Umbilical cord (tissue), 1 donor: ENCODE measurements at regions not wholly inside any gene's neighbourhood (a gene's known extent, or its start where the extent isn't known, plus 50 kb on each side); places are given as distances from the start of the nearest gene placed in this dataset.

Source experiments
- DNase-seq: peaks from one replicate; pipeline ENCODE4 v3.0.0-alpha.2; 2015; ENCODE audit warnings: low spot score

DNA sequence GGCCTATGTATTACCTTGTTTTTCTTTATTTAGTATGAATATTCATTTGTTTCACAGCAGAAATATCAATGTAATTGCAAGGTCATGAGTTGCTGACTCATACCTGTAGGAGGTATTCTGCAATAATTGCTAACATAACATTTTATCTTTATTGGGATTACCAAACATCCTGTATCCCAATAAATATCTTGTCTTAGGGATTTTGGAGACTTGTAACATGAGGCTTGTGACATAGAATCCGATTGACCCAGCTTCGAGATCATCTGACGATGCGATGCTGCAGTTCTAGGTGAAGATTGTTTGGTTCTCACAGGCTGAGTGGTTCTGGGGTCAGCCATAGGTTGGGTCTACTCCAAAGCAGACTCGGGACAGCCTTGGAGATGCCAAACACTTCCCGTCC is 133.4 kb upstream of the RND3 start:
- no peak for DNase-seq

DNA sequence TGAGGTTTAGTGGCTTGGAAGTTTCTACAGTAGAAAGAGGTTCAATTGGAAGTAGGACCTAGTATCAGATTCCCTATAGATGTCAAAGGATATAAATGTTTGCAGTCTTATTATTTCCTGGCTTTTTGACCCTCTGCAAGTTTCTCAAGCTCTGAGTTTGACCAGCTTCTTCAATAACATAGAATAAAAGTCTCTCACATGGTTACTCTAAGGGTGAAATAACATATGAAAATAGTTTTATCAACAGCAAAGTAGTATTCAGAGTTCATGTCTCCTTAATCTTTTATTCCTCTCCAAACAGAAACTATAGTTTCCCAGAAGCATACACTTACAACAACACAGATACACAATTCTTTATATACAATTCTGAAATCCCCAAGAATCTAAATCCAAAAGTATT is 132.9 kb upstream of the RND3 start:
- DNase-seq, result no peak

DNA sequence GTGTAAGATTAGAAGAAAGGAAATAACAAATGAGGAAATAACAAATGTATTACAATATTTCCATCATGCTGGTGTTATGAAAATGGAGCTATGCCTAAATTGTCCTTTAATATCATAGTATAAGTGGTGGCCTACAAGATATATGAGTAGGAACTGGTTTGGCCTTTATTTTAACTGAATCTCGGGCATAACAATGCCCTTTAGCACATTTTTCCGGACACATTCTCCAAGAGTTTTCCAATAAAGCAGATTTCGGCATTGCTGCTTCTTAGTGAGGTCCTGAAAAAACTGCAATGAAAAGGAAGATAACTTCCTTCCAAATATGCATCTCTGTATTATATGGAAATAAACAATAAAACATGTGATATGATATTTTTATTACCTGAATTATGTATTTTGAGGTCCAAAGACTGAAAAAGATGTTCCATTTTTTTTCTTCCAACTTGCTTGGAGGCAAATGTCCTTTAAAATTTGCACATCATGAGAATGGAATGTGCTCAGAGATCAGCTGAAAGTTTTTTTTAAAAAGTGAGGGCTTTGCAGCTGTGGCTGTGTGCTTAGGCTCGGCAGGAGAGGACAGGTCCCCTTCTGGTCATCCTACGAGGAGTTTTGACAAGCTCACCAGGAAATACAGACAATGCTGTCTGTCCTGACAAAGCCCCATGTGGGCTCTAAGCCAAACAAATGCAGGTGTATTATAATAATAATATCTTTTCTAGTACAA is 132.3 kb upstream of the RND3 start:
- peak; percentile 76 for DNase-seq

DNA sequence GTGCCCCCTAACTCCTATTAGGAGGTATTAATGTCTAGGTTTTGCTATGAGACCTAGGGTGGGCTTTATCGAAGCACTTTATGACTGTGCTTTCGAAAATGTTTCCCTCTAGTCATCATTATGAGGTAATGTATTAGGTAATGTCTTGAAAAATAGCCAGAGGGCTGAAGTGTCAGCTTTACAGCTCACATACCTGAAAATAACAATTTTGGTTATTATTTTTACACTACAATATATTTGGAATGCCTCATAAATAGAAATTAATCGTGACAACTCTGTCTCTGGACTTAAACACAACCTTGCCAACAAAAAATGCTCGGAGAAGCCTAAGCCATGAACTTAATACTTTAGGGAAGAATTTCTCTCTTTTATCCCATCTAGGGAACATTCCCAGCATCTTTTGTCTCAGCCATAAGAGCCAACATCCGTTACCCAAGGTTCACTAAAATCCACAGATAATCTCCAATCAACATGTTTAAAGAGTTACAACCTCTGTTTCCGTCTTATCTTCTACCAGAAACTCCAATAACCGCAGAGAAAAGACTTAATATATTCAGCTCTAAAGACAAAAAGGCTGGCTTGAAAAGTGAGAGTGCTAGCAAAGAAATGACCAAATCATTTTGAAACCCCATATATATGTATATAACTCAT is 130.9 kb upstream of the RND3 start:
- DNase-seq, result peak; percentile 84

DNA sequence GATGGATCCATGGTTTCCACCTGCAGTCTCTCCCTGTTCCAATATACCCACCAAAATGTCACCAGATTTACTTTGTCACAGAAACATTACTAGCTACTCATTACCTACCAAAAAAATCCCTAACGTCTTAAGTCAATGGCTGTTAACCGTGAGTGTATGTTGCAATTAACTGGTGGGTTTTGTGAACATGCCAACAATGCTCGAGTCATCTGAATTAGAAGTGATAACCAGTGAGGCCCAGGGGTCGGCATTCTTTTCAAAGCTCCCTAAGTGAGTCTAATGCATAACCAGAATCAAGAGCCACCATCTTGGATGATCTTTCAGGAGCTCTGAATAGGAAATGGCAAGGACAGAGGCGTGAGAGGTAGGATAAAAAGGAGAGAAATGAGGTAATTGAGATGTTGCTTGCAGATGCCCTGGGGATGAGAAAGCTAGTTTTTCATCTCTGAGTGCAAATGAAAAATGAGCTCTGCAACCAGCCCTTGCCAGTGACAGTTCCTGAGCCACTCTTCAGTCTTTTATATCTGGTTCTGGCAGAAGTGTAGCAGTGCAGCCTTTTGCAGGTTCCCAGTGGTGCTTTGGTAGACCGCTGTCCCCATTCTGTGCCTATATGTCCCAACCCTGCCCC is 130.0 kb upstream of the RND3 start:
- DNase-seq, result peak; percentile 60

DNA sequence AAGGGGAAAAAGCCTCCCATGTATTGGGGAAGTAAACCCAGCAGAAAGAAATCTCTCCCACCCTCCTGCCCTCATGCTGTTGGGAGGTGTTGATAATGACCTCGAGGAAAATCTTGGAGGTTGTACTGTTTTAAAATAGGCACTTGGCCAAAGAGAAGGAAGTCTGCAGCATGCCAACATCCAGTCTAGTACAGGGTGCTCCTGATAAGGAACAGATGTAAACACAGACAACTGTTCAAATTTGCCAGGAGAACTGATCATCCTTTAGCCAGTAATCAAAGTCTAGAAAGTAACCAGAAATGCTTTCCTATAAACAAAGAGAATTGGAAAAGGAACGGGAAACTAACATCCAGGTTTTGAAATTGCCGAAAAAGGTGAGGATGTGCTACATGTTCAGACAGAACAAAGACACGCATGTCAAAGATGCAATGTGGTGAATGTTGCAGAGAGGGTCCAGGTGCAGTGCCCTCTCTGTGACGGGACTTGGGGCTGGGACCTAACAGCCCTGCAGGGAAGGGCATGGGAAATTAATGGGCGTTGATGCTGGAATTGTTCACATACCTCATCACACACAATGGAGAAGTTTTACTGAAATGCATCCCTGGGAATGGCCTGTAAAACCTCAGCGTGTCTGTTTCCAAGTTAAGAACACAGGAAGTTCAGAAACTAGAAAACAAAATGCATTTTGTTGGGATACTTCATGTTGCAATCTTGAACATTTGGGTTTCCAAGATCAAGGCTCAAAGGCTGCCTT is 125.7 kb upstream of the RND3 start:
- no peak for DNase-seq

DNA sequence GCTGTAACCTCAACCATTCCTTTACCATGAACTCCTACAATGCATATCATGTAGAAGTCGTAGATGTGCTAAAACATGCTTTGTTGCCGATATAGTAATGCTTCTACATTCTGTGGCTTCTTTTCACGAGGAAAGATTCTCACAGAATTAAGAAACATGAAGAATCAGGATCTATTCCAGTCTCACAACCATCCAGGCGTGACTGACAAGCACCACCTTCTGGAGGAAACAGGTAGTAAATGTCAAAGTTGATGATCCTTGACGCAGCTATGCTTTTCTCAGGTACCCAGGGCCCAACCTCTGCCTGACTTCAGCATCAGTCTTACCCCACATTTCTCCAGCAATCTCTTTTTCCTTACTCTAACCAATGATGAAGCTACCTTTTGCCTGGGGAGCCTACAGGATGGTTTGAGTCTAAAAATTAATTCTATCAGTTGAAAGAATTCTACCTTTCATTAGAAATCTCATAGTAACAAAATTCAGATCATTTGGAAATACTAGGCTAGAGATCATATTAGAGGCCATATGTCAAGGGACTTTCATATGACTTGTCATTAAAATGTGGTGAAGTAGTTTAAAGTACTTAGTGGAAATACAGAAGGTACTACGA is 123.3 kb upstream of the RND3 start:
- no peak for DNase-seq

DNA sequence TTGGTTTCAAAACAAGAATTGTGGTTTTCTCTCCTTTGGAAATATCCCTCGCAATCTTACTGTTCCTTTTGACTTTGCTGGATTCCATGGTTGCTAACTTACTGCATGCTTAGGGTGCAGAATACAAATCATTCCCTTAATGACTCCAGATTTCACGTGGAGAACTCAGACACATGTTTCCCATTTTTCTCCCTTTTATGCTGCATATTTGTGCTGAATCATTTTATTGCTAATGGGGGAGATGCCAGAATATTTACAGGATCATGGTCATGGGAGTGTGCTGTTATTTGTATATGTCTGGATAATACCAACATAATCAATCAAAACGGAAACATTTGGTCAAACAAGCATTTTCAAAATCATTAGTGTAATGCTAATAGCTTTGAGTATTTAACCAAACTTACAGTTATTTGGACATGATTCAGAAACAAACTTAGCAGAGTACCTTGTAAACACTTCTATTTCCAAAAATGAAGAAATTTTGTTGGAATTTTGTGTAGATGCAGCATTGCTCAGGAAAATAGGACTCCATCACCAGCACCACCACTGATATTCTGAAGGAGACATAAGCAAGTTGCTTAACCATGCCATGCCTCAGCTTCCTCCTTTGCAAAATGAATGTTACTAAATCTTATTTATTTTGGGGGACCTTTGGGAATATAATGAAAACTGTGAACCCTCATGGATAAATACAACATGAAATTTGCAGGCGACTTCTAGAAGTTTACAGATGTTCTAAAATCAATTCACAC is 122.5 kb upstream of the RND3 start:
- DNase-seq, result peak; percentile 75

DNA sequence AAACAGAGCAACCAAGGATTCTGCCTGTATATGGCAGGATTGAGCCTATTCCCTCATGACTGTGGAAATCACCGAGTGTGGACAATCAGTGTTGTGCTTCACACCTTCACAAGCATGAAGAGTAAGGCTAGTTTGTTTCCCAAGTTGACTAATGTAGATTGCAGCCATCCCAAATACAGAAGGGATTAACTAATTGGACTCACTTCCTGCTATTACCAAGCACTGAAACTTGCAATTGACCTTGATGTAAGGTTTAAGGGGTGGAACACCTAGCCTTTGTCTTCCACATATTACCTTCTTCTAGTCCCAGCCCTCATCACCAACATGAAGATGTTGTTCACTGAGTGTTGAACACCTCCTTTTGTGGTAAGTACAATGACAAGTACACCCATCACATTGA is 120.9 kb upstream of the RND3 start:
- no peak for DNase-seq

DNA sequence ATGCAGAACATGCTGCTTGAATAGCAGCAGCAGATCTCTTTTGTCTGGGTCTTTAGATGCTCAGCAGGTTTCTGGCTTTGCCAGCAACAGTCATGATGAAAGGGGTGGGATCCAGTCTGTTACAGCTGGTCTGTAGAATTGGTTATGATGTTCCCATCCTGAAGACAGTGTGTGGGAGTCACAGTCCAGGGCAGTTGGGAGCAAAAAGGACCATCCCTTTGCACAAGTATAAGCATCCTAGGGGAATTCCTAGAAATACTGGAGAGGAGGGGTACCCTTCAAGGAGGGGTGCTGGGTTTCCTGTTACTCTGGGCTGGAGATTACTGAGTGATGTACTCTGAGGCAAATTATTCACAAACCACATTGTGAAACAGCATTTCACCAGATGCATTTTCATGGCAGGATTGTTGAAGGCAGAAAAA is 119.9 kb upstream of the RND3 start:
- no peak for DNase-seq

DNA sequence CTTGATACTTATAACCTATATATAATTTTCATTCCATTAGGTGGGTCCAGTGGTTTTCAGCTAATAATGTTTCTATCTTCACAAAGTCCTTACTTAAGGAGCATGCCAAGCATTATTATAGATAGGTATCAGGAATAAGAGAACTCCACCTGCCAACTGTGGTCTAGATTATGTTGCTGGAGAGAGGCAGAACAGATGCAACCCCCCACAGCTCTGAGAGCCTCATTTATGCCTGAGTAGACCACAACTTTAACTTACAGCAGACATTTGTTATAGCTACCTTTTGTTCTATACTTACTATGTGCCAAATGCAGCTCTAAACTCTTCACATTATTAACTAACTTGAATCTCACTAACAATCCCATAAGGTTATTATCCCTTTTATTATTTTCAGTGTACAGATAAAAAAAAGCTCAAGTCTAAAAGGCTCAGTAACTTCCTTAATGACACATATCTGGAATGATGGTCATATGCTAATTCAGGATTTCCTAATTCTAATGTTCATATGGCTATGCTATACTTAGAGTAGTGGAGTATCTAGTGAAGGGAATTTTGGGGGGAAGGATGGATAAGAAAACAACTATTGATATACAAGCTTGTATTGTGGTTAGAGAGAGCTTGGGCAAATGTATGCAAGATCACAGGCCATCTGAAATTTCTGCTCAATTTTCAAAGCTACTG is 119.1 kb upstream of the RND3 start:
- no peak for DNase-seq

DNA sequence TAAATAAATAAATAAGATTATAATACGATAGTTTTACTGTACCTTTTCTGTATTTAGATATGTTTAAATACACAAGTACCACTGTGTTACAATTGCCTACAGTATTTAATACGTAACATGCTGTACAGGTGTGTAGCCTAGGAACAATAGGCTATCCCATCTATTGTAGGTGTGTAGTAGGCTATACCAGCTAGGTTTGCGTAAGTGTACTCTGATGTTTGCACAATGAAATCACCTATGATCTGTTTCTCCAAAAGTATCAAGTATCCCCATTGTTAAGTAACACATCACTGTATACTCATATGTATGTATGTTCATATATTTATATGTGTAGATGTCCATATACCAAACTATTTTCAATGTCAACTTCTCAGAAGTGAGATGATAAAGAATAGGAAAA is 118.2 kb upstream of the RND3 start:
- no peak for DNase-seq

DNA sequence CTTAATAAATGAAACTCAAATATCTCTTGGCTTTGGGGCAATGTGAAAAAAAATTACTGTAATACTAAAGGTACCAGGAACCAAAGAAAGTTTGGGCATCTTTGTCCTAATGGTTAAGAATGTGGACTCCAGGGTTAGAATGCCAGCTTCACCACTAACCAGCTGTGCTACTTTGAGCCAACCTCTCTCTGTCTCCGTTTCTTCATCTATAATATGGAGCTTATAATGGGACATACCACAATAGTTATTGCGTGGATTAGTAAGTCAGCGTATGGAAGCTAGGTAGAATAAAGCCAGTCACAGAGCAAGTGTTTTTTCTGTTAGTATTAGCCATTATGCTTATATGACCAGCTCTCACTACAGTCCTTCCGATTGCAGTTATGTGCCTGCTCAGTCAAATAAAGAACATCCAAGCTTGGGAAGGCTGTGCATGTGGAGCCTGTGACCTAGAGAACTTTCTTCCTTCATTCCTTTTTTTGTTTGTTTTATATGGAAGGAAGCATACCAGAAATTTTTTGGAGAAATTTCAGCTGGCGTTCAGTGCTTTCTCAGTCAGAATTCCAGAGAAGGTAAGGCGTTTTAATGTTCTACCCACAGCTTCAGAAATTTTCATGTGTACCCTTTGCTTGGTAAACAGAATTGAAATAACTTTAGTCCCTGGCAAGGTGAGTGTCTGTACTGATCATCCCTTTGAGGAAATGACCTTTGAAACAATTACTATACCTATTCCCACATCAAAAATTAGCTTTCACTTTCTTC is 114.0 kb upstream of the RND3 start:
- peak; percentile 37 for DNase-seq

DNA sequence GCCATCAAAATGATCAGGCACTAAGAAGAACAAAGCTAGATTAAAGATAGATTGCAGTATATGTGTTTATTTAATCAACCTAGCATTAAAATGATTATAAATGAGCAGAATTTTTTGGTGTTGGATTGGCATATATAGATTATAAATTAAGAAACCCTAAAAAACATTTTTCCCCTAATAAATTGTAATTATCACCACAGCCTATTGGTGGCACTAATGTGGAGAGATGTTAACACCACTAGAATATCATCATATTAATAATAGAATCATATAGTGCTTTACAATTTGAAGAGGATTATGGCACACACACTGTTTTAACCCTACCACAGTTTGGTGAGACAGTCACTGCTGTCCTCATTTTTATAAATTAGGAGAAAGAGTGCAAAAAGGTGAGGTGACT is 112.4 kb upstream of the RND3 start:
- DNase-seq, result no peak

DNA sequence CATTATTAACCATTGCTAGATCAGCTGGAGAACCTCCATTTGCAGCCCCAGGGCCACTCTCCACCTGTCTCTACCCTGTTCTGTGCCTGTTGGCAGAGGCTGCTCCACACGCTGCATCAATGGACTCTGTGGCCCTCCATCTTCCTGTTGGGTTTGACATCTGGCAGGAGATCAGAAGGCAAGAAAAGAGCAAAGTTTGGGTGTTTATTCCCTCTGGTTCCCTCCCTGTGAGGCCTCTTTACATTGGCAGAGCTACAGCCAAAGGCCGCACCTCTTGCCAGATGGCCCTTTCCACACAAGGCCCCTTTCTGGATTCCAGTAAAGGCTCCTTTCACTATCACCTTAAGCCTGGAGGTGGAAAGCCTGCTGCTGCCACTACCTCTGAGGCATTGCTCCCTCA is 110.9 kb upstream of the RND3 start:
- DNase-seq, result peak; percentile 31

DNA sequence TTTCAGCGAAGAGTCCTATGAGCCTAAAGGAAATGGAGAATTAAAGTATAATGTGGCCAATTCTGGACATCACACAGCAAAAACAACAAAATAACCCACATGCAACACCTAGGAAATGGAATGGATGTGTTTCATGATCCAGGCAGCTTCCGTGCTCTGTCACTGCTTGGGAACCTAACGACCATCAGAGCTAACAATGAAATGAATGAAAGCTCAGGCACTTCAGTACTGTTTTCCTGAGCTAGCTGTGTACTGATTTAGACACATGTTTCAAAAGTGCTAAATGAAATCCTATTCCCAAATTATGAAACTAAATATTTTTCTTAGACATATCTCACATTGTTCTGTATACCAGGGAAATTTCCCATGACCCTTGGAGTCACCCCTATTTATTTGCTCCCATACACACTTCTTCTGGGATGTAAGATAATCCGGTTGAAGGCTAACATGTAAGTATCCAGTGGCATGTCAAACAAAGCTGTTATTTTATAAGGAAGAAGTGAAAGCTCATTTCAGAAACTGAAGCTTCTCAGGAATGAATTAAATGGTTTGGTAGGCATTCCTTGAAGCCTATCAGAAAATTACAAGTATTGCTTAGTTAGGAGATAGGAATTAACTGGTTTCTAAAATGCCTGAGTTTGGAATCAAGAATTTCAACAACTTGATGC is 108.5 kb upstream of the RND3 start:
- no peak for DNase-seq

DNA sequence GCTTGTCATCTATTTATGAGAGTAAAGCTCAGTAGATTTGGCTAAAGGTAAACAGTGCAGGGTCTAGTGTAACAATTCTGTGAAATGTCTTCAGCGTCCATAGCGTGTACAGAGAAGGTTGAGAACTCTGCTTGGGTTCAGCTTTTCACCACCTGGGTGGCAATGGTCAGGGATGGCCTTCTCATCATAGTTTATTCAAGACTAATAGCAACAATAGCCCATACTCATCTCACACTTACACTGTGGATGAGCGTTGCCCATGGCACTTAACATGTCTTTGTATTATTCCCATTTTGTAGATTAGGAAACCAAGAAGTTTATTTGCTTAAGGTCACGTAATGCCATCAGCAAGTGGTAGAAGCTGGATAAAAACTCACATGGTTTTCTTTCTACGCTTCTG is 106.8 kb upstream of the RND3 start:
- DNase-seq, result no peak

DNA sequence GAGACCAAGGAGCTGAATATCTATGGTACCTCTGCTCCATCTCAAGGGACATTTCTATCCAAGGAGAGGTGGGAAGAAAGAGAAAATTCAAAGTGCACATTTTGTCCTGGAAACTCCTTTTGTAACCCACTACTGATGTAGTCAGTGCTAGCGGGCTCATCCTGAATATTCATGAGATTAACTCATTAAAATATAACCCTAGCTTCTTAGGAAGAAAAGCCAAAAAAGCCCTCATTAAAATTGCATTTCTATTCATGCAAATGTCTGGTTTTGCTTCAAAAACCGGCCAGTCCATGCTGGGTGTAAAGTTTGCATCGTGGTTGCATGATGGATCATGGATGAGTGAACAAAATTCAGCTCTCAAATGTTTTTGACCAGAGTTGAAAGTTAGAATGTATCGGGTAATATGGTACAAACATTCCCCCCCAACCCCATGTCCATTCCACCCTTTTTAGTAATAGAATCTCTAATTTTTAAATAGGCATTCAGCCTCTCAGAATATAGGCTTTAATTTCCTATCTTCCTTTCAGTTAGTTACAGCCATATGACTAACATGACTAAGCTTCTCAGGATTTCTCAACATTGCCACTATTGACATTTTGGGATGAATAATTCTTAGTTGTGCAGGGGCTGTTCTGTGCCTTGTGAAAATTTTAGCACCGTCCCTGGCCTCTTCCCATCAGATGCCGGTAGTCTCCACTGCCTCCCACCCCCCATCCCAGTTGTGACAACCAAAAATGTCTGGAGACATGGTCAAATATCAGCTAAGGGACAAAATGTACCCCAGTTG is 104.2 kb upstream of the RND3 start:
- DNase-seq, result no peak

DNA sequence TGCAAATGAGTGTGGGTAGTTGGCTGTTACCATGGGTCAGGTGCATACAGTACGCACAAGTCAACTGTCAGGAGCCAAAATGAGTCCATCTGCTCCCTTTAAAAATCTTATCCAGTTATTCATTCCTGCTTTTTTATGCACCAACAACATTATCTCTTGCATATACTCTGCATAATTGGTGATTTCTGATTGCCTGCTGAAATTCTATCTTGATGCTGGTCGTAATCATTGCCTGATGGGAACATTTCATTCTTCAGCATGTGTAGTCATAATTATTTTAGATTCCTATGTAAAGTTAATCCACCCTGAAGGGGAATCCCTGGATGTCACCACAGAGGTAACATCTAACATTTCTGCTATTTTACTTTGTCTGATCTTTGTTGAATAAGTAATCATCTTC is 102.2 kb upstream of the RND3 start:
- DNase-seq, result no peak
